ENCODE measurements at regions not wholly inside any gene's neighbourhood (a gene's known extent, or its start where the extent isn't known, plus 50 kb on each side); places are given as distances from the start of the nearest gene placed in this dataset.
"Not testable (repeated sequence)": the region's sequence is repeated elsewhere in the genome, so short reads cannot be mapped to it uniquely, and the experiment has no call there.

GRCh38 chr20:51154708-51155690, 132.1 kb upstream of the KCNG1 start:
- DNase-seq, result no peak

DNA sequence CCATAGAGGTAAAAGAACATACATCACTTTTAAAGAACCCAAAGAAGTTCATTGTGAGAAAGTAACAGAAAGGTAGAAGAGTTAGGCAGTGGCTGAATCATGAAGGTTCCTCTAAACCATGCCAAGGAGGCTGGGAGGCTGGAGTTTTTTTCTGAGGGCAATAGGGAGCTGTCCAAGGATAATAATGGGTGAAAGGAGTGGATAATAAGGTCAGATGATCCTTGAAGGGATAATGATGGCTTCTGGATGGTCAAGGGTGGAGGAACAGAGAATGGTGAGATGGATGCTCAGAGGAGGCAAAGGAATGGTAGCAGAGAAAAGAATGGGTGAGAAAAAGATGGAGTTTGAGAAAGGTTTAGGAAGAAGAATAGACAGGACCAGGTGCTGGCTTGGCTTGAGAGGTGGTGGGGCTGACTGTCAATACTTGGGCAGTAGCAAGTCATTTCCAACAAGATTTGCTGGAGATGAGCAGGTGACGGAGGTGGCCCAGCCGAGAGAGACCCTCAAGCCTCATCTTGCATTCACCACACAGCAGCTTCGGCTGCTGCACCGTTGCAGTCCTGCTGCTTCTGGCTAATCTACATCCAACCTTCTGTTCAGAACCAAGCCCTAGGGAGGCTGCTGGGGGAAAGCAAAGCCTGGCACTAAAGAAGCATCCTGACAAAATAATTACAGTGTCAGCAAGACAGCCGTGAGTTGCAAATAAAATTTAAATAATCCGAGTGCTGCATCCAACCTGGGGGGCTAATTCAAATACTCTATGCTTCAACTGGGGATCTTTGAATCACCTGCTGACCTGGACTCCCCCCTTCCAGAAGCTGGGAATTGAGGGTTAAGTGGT, 131.2 kb upstream of the KCNG1 start:
- DNase-seq, result no peak

- no peak for DNase-seq
Observed at GRCh38 chr20:51148941-51149340, 126.0 kb upstream of the KCNG1 start.

DNA sequence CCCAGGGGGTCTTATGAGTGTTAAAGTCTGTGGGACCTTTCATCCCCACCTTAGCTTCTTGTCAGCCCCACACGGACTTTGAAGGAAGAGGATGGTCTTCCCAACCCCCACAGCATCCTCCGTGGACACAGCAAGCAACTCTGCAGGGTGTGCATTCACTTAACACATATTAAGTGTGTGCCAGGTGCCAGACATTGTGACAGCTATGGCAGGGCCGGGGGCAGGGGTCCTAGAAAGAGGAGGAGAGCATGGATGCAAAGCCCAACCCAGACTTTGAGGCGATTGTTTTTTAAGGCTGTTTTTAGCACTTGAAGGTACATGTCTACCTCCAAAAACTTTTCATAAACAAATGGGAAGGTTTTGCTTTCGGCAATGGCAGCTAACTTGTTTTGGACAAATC, 121.6 kb upstream of the KCNG1 start:
- no peak for DNase-seq

- DNase-seq, result no peak
Observed at GRCh38 chr20:51143652-51144051, 120.7 kb upstream of the KCNG1 start.

DNA sequence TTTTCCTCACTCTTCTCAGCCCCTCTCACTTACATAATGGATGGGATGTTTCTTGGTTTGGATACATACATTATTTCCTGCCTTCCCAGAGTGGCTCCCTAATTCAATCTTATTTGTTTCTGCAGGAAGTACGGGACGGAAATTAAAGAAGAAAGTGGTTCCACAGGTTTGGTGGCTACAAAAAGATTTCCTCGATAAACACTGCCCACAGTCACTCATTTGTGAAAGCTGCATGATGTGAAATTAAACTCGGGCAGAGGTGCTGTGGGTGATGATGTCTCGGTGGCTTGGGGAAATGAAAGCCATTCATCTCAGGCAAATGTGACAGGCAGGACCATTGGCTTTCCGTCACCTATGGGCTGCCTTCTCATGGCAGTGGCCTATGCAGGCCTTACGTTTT, 119.5 kb upstream of the KCNG1 start:
- DNase-seq, result no peak

DNA sequence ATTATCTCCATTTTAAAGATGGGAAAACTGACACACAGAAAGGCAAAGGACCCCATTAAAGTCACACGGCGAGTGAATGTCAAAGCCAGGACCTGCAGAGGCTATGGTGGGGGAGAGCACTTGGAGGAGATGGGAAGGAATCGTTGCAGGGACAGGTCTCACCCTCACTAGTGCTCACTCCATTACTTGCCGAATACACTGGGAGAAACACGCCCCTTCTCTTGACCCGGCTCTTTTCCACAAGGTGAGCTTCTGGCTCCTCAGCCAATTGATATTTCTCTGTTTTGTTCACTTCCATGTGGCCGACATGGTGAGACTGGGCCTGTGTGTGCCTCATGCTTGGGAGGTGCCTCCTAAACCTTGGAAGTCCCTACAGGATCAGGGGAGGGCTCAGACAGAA, 117.8 kb upstream of the KCNG1 start:
- DNase-seq, result no peak

GRCh38 chr20:51139891-51140290, 117.0 kb upstream of the KCNG1 start:
- no peak for DNase-seq

- no peak for DNase-seq
Observed at GRCh38 chr20:51138576-51138975, 115.7 kb upstream of the KCNG1 start.

DNA sequence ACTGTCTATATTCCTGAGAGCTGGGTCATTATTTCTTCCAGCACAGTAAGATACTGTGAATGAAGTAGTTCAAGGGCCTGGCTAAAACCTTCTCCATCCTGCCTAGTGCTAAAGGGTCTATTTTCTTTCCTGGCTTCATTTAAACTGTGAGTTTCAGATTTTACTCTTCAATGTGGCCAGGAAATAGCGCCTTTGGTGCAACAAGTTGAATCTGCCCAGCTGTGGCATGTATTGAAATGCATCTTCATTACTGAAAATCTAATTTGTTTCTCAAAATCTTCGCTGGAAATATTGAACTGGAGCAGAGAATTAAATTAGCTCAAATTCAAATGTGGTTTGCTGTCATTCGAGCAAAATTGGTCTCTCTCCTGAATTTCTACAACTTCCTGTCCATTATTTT, 114.6 kb upstream of the KCNG1 start:
- DNase-seq, result no peak

GRCh38 chr20:51135926-51136715, 113.2 kb upstream of the KCNG1 start:
- DNase-seq, result no peak

GRCh38 chr20:51134405-51134804, 111.5 kb upstream of the KCNG1 start:
- no peak for DNase-seq

- DNase-seq, result no peak
Observed at GRCh38 chr20:51132279-51132678, 109.4 kb upstream of the KCNG1 start.

DNA sequence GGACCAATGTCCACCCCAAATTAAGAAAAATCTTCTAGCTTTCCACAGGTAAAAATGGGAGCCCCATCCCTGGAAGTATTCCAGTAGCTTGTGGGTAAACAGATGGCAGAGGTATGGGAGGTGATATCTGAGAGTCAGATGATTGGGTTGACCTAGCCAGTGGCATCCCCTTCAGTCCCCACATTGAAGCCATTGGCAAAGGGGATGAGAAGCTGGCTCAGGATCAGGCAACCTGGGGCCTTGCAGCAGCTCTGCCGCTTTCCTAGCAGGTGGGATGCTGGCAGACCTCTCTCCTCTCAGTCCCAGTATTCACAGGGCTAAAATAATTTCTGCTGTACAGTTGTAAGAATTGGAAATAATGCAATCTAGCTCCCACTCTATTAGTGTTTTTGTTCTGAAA, 108.9 kb upstream of the KCNG1 start:
- DNase-seq, result no peak

DNA sequence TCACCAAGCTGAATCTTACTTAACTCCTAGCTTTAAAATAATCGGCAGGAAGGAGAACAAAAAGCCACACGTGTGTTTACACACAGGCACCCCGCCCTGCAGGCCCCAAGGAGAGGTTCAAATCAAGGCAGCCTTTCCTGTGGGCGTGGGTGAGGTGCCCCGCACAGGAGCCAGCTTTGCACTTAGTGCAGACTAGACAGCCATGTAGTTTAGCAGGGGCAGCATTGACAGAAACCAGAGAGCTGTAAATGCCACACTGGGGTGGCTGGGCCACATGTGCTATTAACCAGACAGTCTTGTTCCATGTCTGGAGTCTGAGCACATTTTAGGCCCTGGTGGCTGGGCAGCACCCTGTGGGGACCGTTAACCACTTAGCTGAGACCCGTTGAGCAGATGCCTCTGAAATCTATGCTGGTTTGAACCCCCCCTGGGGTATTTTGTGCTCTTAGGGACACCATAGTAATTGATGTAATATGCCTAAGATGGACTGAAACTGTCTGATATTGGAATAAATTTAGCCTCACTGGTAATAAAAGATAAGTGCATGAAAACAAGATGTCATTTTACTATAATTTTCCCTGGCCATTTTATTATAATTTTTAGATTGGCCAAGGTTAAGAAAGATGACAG, 106.4 kb upstream of the KCNG1 start:
- no peak for DNase-seq

DNA sequence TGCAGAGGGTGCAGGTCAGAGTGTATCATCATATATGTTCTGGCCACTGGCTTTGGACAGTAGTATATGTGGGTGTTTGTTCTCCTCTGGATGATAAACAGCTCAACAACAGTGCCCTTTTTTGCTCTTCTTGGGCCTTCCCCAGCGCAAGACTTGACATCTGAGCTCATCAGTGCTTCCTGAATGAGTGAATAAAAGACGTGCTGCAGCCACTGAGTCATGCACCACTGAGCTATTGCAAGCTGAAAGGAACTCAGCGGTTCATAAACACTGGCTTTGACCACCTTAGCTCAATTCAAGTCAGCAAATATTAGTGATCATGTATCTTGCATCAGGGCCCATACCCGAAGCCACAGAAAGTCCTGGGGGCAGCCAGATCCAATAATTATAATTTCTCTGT, 105.3 kb upstream of the KCNG1 start:
- no peak for DNase-seq

- no peak for DNase-seq
Observed at GRCh38 chr20:51127713-51128112, 104.8 kb upstream of the KCNG1 start.

DNA sequence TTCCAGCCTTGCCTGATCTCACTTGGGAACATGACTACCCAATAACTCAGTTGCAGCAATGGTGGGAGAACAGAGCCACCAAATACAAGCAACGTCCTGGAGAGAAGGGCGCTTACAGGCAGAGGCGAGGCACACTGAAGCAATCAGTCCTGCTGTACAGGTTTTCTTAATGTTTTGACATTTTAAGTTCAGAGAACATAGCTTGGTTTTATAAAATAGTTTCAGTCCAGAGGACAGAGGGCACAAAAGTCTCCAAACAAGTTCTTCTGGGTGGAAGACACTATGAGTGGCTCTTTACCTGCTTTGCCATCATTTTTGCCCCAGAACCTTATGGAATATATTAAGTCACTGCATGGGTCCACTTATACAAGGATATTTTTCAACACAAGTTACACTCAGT, 103.4 kb upstream of the KCNG1 start:
- DNase-seq, result no peak

DNA sequence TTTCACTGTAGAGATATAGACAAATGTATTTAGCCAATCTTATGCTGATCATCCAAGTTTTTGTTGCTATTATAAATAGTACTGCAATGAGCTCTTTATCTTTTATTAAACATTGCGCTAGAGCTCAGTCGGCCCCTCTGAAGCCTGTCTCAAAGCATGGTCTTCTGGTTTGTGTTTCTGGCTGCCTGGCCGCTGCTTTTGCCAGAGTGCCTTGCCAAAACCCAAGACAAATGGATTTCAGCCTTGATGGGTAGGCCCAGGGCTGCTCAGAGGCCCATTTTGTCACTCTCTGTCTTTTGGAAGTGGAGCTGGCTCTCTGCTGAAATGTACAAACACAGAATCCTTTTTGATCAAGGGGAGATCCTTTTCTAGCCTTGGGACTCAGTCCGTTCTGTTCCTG, 102.9 kb upstream of the KCNG1 start:
- DNase-seq, result no peak

- DNase-seq, result no peak
Observed at GRCh38 chr20:51125105-51125504, 102.2 kb upstream of the KCNG1 start.

GRCh38 chr20:51123887-51124286, 101.0 kb upstream of the KCNG1 start:
- DNase-seq, result not testable (repeated sequence)

- DNase-seq, result no peak
Observed at GRCh38 chr20:51122931-51123658, 100.2 kb upstream of the KCNG1 start.

Data from RPMI8226 (cell line).